Activated CD8-positive, alpha-beta memory T cell treated with anti-CD3 and anti-CD28 coated beads for 36 hours (primary cell): ENCODE measurements at regions not wholly inside any gene's neighbourhood (a gene's known extent, or its start where the extent isn't known, plus 50 kb on each side); places are given as distances from the start of the nearest gene placed in this dataset.
"Not testable (repeated sequence)": the region's sequence is repeated elsewhere in the genome, so short reads cannot be mapped to it uniquely, and the experiment has no call there.

Experiments
- CTCF ChIA-PET: fragments of 350-600 bp; sonication (Branson Sonifier 250); formaldehyde crosslinking; loops from one replicate; lab custom pipeline; 2021; ENCODE audit warnings: antibody characterized with exemption; lab: Charles Lee
- POLR2A ChIA-PET: fragments of 350-600 bp; sonication (Branson Sonifier 250); formaldehyde crosslinking; loops from one replicate; lab custom pipeline; 2021; ENCODE audit warnings: antibody characterized with exemption; lab: Charles Lee

DNA sequence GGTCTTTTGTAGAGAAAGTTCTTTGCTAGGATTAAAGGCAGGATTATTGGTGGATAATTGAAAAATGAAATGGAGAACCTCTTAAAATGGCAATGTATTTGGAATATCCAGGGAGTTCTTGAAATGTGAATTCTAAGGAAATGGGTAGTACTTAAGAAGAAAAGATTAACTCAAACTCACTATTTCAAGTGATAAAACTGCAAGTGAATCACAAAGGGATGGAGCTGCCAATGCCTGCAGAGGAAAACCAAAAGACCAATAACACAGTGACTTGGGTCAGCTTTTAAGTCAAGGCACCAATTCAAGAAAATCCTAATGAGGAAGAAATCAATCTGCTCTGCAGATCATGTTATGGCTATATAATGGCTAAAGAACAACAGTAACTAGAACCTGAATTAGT is 67.6 kb upstream of the ETAA1 start:
- ChIA-PET CTCF (no interaction called here), POLR2A (no interaction called here)

DNA sequence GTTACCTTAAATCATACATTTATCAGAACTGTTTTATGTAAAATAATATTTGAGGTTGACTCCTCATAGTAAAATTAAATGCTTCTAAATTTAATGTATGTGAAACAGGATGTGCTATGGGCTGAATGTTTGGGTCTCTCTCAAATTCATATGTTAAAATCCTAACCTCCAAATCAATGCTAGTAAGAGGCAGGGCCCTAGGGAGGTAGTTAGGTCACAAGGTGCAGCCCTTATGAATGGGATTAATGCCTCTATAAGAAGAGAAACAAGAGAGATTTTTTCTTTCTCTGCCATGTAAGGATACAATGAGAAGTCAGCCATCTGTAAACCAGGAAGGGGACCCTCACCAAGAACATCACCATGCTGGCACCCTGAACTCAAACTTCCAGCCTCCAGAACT is 67.2 kb upstream of the ETAA1 start:
- ChIA-PET CTCF (no interaction called here), POLR2A (no interaction called here)

DNA sequence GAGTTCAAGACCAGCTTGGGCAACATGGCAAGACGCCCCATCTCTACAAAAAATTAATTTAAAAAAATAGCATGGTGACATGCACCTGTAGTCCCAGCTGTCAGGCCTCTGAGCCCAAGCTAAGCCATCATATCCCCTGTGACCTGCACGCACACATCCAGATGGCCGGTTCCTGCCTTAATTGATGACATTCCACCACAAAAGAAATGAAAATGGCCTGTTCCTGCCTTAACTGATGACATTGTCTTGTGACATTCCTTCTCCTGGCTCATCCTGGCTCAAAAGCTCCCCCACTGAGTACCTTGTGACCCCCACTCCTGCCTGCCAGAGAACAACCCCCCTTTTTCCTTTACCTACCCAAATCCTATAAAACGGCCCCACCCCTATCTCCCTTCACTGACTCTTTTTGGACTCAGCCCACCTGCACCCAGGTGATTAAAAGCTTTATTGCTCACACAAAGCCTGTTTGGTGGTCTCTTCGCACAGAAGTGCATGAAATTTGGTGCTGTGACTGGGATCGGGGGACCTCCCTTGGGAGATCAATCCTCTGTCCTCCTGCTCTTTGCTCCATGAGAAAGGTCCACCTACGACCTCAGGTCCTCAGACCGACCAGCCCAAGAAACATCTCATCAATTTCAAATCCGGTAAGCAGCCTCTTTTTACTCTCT is 65.6 kb upstream of the ETAA1 start:
- POLR2A ChIA-PET = not testable (repeated sequence)

DNA sequence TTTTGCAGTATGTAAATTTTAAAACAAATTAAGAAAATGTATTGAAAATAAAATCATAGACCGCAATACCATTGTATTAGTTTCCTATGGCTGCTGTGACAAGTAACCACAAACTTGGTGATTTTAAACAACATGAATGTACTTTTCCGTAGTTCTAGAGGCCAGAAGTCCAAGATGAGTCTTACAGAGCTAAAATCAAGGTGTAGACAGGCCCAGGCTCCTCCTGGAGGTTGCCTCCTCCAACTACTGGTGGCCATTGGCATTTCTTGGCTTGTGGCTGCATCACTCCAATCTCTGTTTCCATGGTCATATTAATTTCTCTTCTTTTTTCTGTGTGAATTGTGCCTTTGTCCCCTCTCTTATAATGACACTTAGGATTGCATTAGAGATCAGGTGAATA is 59.2 kb upstream of the ETAA1 start:
- ChIA-PET POLR2A (no interaction called here), CTCF (no interaction called here)

More for the DNA sequence above, 65.6 kb upstream of the ETAA1 start:
- CTCF ChIA-PET = not testable (repeated sequence)

DNA sequence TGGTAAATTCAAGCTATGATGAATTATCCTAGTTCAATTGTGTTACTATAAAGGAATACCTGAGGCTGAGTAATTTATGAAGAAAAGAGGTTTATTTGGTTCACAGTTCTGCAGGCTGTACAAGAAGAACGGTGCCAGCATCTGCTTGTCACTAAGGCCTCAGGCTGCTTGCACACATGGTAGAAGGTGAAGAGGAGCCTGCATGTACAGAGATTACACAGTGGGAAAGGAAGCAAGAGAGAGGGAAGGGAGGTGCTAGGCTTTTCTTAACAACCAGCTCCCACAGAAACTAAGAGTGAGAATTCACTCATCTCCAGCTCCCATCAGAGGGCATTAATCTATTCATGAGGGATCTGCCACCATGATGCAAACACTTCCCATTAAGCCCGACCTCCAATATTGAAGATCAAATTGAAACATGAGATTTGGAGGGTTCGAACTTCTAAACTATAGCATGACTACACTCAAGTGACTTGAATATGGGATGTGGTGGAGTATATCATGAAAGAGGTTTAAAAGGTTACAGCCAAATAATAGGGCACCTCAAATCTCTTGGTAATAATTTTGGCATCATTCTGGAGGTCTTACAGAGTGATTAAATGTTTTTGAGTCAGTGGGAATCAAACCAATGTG is 58.4 kb upstream of the ETAA1 start:
- CTCF ChIA-PET = no interaction called here
- POLR2A ChIA-PET = no interaction called here

DNA sequence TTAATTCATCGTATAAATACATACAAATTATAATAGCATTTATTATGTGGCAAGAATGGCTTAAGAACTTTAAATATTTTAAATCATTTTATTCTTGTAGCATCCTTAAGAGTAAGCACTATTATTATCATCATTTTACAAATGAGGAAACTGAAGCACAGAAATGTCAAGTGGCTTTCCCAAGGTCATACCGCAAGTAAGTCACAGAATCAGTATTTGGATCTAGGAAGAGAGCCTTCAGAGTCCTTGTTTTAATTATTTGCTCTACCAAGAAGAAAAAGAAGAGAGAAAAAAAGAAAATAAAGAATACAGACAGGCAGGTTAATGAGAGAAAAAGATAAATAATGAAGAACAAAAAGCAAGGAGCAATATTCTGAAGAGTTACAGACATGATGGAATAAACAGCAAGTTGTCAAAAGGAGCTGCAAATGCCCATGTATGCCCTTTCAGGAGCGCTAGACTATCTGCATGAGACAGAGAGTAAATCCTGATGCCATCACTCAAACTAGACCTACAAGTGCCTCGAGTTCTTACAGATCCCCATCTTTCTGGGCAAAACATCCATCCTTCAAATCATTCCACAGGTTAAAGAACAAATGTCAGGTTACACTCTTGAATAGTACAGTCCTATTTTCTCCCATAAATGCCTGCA is 57.8 kb upstream of the ETAA1 start:
- CTCF ChIA-PET = no interaction called here
- POLR2A ChIA-PET = no interaction called here

DNA sequence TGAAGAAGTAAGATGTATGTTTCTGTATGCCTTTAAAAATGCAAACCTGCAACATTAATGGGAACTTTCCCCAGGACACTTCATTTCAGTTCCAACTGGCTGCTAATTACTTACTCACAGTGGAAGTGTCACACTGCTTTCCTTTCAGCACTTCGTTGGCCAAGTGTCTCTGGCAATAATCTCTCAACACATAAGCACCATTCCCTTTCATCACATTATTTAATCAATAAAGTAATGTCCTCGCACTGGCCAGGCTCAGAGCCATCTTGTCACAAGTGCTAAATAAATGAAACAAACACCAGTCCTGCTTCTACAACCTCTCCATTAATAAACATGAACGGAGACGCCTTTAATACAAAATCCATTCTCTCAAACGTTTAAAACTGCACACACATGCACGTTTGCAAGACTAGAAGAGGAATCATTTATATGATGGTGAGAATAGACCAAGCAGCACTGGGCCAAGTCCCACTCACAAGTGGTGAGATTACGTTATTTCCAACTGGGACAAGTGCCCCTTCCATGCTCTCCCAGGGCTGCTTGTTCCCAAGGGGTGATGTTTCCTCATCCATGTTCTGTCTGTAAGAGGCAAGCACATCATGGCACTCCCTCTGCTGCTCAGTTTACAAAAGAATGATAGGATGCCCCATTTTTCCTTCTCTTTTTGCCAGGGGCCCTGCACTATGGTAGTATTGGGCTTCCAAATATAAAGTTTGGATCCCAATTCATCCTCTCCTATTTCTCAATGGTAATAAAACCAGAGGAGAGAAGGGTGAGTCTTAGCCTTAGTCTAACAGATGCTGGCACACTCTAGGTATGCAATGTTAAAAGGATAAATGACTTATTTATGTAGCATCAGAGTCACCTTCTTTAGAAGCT is 56.8 kb upstream of the ETAA1 start:
- ChIA-PET CTCF (no interaction called here), POLR2A (no interaction called here)

DNA sequence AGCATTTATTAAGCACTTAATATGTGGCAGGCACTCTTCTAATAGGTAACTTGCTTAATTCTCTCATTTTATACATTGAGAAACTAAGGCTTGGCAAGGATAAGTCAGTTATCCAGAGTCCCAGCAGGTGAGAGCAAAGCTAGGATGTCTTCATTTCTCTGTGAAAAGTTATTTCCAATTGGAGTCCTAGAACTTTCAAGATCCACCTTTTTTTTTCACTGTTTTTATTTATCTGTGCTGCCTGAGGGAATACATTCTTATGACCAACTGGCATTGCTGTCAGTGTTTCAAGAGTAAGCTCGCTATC is 56.2 kb upstream of the ETAA1 start:
- CTCF ChIA-PET = no interaction called here
- POLR2A ChIA-PET = no interaction called here

DNA sequence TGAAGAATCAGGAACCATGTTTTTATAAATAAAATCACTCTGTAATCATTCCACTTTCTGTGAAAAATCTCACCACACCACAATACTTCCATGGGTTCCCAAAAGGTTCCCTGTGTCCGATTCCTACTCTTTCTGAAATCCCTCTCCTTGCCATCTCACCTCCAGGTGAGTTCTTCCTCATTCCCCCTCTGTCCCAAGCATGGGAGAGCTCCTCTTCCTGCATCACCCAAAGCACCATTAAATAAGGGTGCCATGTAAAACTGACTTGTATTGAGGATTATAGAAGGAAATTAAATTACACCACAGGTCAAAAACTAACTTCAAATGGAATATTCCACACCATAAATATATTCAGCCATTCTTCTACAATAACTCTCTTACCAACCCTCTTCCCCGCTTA is 55.8 kb upstream of the ETAA1 start:
- ChIA-PET CTCF (no interaction called here), POLR2A (no interaction called here)

DNA sequence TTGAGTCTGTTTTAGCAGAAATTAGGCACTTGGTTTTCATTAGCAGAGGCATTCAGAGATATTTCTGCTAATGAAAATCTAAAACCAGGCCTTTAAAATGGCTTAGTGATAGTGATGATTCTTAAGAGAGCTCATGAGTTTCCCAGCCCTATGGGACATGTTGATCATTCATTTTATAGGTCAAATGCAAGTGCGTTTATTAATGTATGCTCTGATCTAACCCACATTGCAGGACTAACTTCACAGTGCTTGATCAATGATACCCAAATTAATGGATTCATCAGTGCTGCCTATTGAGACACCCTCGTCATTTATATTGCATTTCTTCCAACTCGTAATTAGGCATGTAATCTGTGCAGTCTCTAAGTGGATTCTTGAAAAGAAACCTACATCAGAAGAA is 54.7 kb upstream of the ETAA1 start:
- POLR2A ChIA-PET = no interaction called here
- CTCF ChIA-PET = no interaction called here

DNA sequence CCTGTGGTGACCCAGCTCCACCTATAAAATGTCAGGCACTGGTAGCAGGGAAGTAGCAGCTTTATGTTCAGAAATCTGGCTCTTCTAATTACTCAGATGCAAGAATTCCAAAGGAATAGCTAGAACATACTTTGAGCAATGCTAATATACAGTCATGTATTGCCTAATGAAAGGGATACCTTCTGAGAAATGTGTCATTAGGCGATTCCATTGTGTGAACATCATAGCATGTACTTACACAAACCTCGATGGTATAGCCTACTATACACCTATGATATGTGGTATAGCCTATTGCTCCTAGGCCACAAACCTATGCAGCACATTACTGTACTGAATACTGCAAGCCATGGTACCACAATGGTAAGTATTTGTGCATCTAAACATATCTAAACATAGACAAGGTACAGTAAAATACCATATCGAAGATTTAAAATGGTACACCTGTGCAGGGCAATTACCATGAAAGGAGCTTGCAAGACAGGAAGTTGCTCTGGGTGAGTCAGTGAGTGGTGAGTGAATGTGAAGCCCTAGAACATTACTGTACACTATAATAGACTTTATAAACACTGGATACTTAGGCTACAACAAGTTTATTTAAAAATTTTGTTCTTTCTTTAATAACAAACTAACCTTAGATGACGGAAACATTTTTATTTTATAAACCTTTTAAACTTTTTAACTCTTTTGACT is 50.3 kb upstream of the ETAA1 start:
- CTCF ChIA-PET = no interaction called here
- POLR2A ChIA-PET = no interaction called here
